ENCODE measurements at regions not wholly inside any gene's neighbourhood (a gene's known extent, or its start where the extent isn't known, plus 50 kb on each side); places are given as distances from the start of the nearest gene placed in this dataset.

- Histone ChIP-seq H3K27me3 (ENCODE audit: control insufficient read depth, insufficient read depth, low read length) (no peaks in the 10 kb centered on the region), H4K5ac (ENCODE audit: low read depth, low read length) (no peak overlapping the region), H3K9me3 (ENCODE audit: control insufficient read depth, insufficient read depth, low read length) (0 out of 2 replicates have a peak, but pooled peaks cover 2% of the 10 kb centered on the region), H3K4me3 (ENCODE audit: insufficient read depth, low read depth, low read length) (no peak overlapping the region), H2BK5ac (ENCODE audit: low read depth, low read length, poor library complexity, severe bottlenecking) (no peak overlapping the region), H4K20me1 (ENCODE audit: insufficient read depth, low read length) (no peaks in the 10 kb centered on the region), H3K4me2 (ENCODE audit: low read depth, low read length) (no peak overlapping the region), H3K23ac (ENCODE audit: low read depth, low read length) (no peak overlapping the region), H3K56ac (ENCODE audit: extremely low read depth, insufficient read depth, low read length) (no peak overlapping the region), H3K14ac (replicated peaks; ENCODE audit: low read depth, low read length) (no peak overlapping the region), H2BK20ac (ENCODE audit: low read depth, low read length) (no peak overlapping the region), H2AFZ (replicated peaks; ENCODE audit: low read length, poor library complexity) (no peak overlapping the region), H4K8ac (ENCODE audit: low read depth in 2 of 2, low read length in 2 of 2) (no peak overlapping the region), H2BK15ac (ENCODE audit: low read depth, low read length) (no peak overlapping the region), H3K27ac (ENCODE audit: insufficient read depth, low read length) (no peak overlapping the region), H2AK5ac (ENCODE audit: low read depth, low read length) (no peak overlapping the region), H3K4ac (ENCODE audit: low read depth, low read length) (no peak overlapping the region), H3K18ac (ENCODE audit: low read depth, low read length) (no peak overlapping the region), H3K36me3 (ENCODE audit: control insufficient read depth, insufficient read depth, low read length) (no peaks in the 10 kb centered on the region), H2AK9ac (replicated peaks; ENCODE audit: low read depth, low read length, poor library complexity) (no peak overlapping the region), H3K9ac (ENCODE audit: low read depth, low read length) (no peak overlapping the region), H3K9me1 (ENCODE audit: insufficient read depth, low read length) (no peaks in the 10 kb centered on the region), H2BK120ac (ENCODE audit: low read depth, low read length) (no peak overlapping the region), H3K79me1 (ENCODE audit: low read depth in 1 of 2, low read length in 2 of 2) (no peaks in the 10 kb centered on the region), H4K91ac (ENCODE audit: insufficient read depth, low read depth, low read length) (no peak overlapping the region), H3K4me1 (ENCODE audit: control insufficient read depth, insufficient read depth, low read length) (no peaks in the 10 kb centered on the region)
- no TSS peak for BruUV-seq (replicated peaks)
- intact Hi-C loops (cut with micrococcal nuclease): no loop called here
- in situ Hi-C loops (cut with MboI; ENCODE audit: low sequenced_read_pairs): no loop called here
- POLR2A ChIA-PET (ENCODE audit: unreplicated experiment): no interaction called here
- ATAC-seq (ENCODE audit: low read depth) (no peak), DNase-seq (no peak)
- dilution Hi-C loops (cut with HindIII; ENCODE audit: low sequenced_read_pairs, unreplicated experiment): no loop called here
- WGBS, 2 experiments (ENCODE audit: extremely low coverage in 2 of 2, insufficient read length in 1 of 2): no CpG with 5 or more reads among the region's 5 CpGs
- CTCF ChIA-PET: no interaction called here
- TF ChIP-seq NFE2L2 (IDR thresholded peaks at IDR 0.05; ENCODE audit: low read depth, low read length) (no peak), CHD1 (IDR thresholded peaks at IDR 0.05; ENCODE audit: low read depth, low read length) (no peak), CTCF (conservative IDR thresholded peaks at IDR 0.05; ENCODE audit: low read depth, low read length) (no peak), ELK1 (IDR thresholded peaks at IDR 0.05; ENCODE audit: borderline replicate concordance, low read depth, low read length) (no peak), CEBPB (IDR thresholded peaks at IDR 0.05; ENCODE audit: low read depth, low read length) (no peak), MAFK (IDR thresholded peaks at IDR 0.05; ENCODE audit: low read depth, low read length) (no peak), RCOR1 (IDR thresholded peaks at IDR 0.05; ENCODE audit: insufficient replicate concordance, low read length) (no peak), SMC3 (IDR thresholded peaks at IDR 0.05; ENCODE audit: low read depth, low read length) (no peak), RFX5 (IDR thresholded peaks at IDR 0.05; ENCODE audit: low read depth, low read length) (no peak), BHLHE40 (IDR thresholded peaks at IDR 0.05; ENCODE audit: low read depth, low read length) (no peak), FOS (IDR thresholded peaks at IDR 0.05; ENCODE audit: low read depth, low read length) (no peak), POLR2A (IDR thresholded peaks at IDR 0.05; ENCODE audit: low read depth, low read length) (no peak), USF2 (IDR thresholded peaks at IDR 0.05; ENCODE audit: low read depth, low read length) (no peak), MXI1 (IDR thresholded peaks at IDR 0.05; ENCODE audit: borderline replicate concordance, low read depth, low read length) (no peak), MAZ (IDR thresholded peaks at IDR 0.05; ENCODE audit: borderline replicate concordance, low read depth, low read length) (no peak), RAD21 (IDR thresholded peaks at IDR 0.05; ENCODE audit: low read length) (no peak)
Observed at GRCh38 chr13:89899302-89900103, 1448.0 kb upstream of the MIR17HG start.

Data from IMR-90 (cell line).